ENCODE measurements at regions not wholly inside any gene's neighbourhood (a gene's known extent, or its start where the extent isn't known, plus 50 kb on each side); places are given as distances from the start of the nearest gene placed in this dataset.
"Not testable (repeated sequence)": the region's sequence is repeated elsewhere in the genome, so short reads cannot be mapped to it uniquely, and the experiment has no call there.

DNA sequence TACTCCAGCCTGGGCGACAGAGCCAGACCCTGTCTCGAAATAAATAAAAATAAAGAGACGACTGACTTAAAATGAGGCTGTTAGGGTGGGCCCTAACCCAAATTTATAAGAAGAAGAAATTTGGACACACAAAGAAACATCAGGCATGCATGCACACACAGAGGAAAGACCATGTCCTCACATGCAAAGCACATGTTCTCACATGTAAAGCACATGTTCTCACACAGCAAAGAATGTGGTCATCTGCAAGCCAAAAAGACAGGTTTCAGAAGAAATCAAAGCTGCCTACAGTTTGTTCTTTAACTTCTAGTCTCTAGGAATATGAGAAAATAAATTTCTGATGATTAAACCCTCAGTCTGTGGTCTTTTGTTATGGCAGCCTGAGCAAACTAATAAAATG is 132.3 kb upstream of the CRIM1 start:
- H3K36me3 ChIP-seq (ENCODE audit: control insufficient read depth in 1 of 2, insufficient read depth in 2 of 2, low read length in 2 of 2) = no peaks in the 10 kb centered on the region
- no peak overlapping the region for H3K27ac ChIP-seq (ENCODE audit: low read length)

DNA sequence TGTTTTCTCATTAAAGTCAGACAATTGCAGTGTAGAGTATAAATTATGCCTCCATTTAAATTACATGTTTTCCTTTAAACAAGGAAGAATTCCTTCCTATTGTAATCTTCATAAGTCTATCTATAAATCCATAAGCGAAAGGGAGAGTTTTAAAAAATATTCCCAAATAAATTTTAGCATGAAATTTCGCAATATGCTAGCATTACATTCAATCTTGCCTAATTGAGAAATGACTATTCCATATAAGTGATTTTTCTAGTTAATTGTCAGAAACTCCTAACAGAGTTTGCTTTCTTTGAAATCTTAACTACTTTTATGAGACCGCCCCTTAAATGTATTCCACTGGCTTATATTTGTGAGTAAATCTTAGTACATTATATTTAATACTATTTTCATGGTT is 133.1 kb upstream of the CRIM1 start:
- Histone ChIP-seq H3K27me3 (ENCODE audit: low read depth, low read length) (no peaks in the 10 kb centered on the region), H3K36me3 (ENCODE audit: control insufficient read depth in 1 of 2, insufficient read depth in 2 of 2, low read length in 2 of 2) (no peaks in the 10 kb centered on the region), H3K4me3 (ENCODE audit: low read depth in 1 of 2, low read length in 2 of 2) (no peak overlapping the region), H3K9me3 (ENCODE audit: control insufficient read depth in 1 of 2, low read length in 2 of 2) (no peaks in the 10 kb centered on the region), H3K4me1 (ENCODE audit: control insufficient read depth in 1 of 2, insufficient read depth in 2 of 2, low read length in 2 of 2) (no peaks in the 10 kb centered on the region), H3K27ac (ENCODE audit: low read length) (no peak overlapping the region)

More for the DNA sequence above, 132.3 kb upstream of the CRIM1 start:
- no peak overlapping the region for H3K4me3 ChIP-seq (ENCODE audit: low read depth in 1 of 2, low read length in 2 of 2)
- H3K9me3 ChIP-seq (ENCODE audit: control insufficient read depth in 1 of 2, low read length in 2 of 2) = no peaks in the 10 kb centered on the region
- no peaks in the 10 kb centered on the region for H3K4me1 ChIP-seq (ENCODE audit: control insufficient read depth in 1 of 2, insufficient read depth in 2 of 2, low read length in 2 of 2)
- H3K27me3 ChIP-seq (ENCODE audit: low read depth, low read length) = no peaks in the 10 kb centered on the region

- Histone ChIP-seq H3K27me3 (ENCODE audit: low read depth, low read length) (no peaks in the 10 kb centered on the region), H3K9me3 (ENCODE audit: control insufficient read depth in 1 of 2, low read length in 2 of 2) (peaks cover 0 to 2% of the 10 kb centered on the region in 2 donors), H3K4me1 (ENCODE audit: control insufficient read depth in 1 of 2, insufficient read depth in 2 of 2, low read length in 2 of 2) (no peaks in the 10 kb centered on the region), H3K36me3 (ENCODE audit: control insufficient read depth in 1 of 2, insufficient read depth in 2 of 2, low read length in 2 of 2) (no peaks in the 10 kb centered on the region), H3K27ac (ENCODE audit: low read length) (no peak overlapping the region), H3K4me3 (ENCODE audit: low read depth in 1 of 2, low read length in 2 of 2) (no peak overlapping the region)
Measured at GRCh38 chr2:36214691-36215090, 140.9 kb upstream of the CRIM1 start.

- peaks cover 0 to 6% of the 10 kb centered on the region in 2 donors for H3K9me3 ChIP-seq (ENCODE audit: control insufficient read depth in 1 of 2, low read length in 2 of 2)
Measured at GRCh38 chr2:36203366-36203765, 152.2 kb upstream of the CRIM1 start.

GRCh38 chr2:36197181-36197971 is 158.2 kb upstream of the CRIM1 start:
- no peaks in the 10 kb centered on the region for H3K36me3 ChIP-seq (ENCODE audit: control insufficient read depth in 1 of 2, insufficient read depth in 2 of 2, low read length in 2 of 2)
- H3K4me3 ChIP-seq (ENCODE audit: low read depth in 1 of 2, low read length in 2 of 2) = no peak overlapping the region
- H3K4me1 ChIP-seq (ENCODE audit: control insufficient read depth in 1 of 2, insufficient read depth in 2 of 2, low read length in 2 of 2) = no peaks in the 10 kb centered on the region
- H3K27ac ChIP-seq (ENCODE audit: low read length) = no peak overlapping the region
- H3K27me3 ChIP-seq (ENCODE audit: low read depth, low read length) = no peaks in the 10 kb centered on the region
- peaks cover 0 to 6% of the 10 kb centered on the region in 2 donors for H3K9me3 ChIP-seq (ENCODE audit: control insufficient read depth in 1 of 2, low read length in 2 of 2)

More at GRCh38 chr2:36203366-36203765, 152.2 kb upstream of the CRIM1 start:
- no peak overlapping the region for H3K27ac ChIP-seq (ENCODE audit: low read length)
- no peaks in the 10 kb centered on the region for H3K4me1 ChIP-seq (ENCODE audit: control insufficient read depth in 1 of 2, insufficient read depth in 2 of 2, low read length in 2 of 2)
- H3K4me3 ChIP-seq (ENCODE audit: low read depth in 1 of 2, low read length in 2 of 2) = no peak overlapping the region
- H3K36me3 ChIP-seq (ENCODE audit: control insufficient read depth in 1 of 2, insufficient read depth in 2 of 2, low read length in 2 of 2) = no peaks in the 10 kb centered on the region
- H3K27me3 ChIP-seq (ENCODE audit: low read depth, low read length) = no peaks in the 10 kb centered on the region

- no peak overlapping the region for H3K4me3 ChIP-seq (ENCODE audit: low read depth in 1 of 2, low read length in 2 of 2)
- H3K9me3 ChIP-seq (ENCODE audit: control insufficient read depth in 1 of 2, low read length in 2 of 2) = no peaks in the 10 kb centered on the region
- H3K27ac ChIP-seq (ENCODE audit: low read length) = no peak overlapping the region
- no peaks in the 10 kb centered on the region for H3K27me3 ChIP-seq (ENCODE audit: low read depth, low read length)
- H3K4me1 ChIP-seq (ENCODE audit: control insufficient read depth in 1 of 2, insufficient read depth in 2 of 2, low read length in 2 of 2) = no peaks in the 10 kb centered on the region
- no peaks in the 10 kb centered on the region for H3K36me3 ChIP-seq (ENCODE audit: control insufficient read depth in 1 of 2, insufficient read depth in 2 of 2, low read length in 2 of 2)
Measured at GRCh38 chr2:36193680-36194079, 161.9 kb upstream of the CRIM1 start.

DNA sequence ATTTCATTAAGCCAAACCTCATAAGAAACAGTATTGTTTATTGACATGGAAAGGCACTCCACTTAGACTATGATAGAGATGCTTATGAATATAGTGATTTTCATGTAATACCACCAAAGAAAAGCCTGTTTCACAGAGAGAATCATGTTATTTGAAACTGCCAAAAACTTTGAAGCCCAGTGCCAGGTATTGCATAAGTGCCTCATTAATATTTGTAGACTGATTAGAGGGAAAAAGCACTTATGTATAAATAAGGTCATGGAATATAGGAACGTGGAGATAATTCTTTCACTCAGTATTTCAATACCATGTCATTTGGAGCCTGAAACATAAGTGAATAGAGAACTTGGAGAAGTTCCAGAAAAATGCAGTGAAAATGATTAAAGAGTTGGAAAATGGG is 162.6 kb upstream of the CRIM1 start:
- no peaks in the 10 kb centered on the region for H3K27me3 ChIP-seq (ENCODE audit: low read depth, low read length)
- H3K4me3 ChIP-seq (ENCODE audit: low read depth in 1 of 2, low read length in 2 of 2) = no peak overlapping the region
- no peak overlapping the region for H3K27ac ChIP-seq (ENCODE audit: low read length)
- H3K4me1 ChIP-seq (ENCODE audit: control insufficient read depth in 1 of 2, insufficient read depth in 2 of 2, low read length in 2 of 2) = no peaks in the 10 kb centered on the region
- no peaks in the 10 kb centered on the region for H3K36me3 ChIP-seq (ENCODE audit: control insufficient read depth in 1 of 2, insufficient read depth in 2 of 2, low read length in 2 of 2)
- H3K9me3 ChIP-seq (ENCODE audit: control insufficient read depth in 1 of 2, low read length in 2 of 2) = no peaks in the 10 kb centered on the region

GRCh38 chr2:36190097-36190496 is 165.5 kb upstream of the CRIM1 start:
- H3K36me3 ChIP-seq (ENCODE audit: control insufficient read depth in 1 of 2, insufficient read depth in 2 of 2, low read length in 2 of 2) = no peaks in the 10 kb centered on the region
- H3K4me1 ChIP-seq (ENCODE audit: control insufficient read depth in 1 of 2, insufficient read depth in 2 of 2, low read length in 2 of 2) = no peaks in the 10 kb centered on the region
- no peak overlapping the region for H3K4me3 ChIP-seq (ENCODE audit: low read depth in 1 of 2, low read length in 2 of 2)
- no peaks in the 10 kb centered on the region for H3K9me3 ChIP-seq (ENCODE audit: control insufficient read depth in 1 of 2, low read length in 2 of 2)
- no peaks in the 10 kb centered on the region for H3K27me3 ChIP-seq (ENCODE audit: low read depth, low read length)
- H3K27ac ChIP-seq (ENCODE audit: low read length) = no peak overlapping the region

DNA sequence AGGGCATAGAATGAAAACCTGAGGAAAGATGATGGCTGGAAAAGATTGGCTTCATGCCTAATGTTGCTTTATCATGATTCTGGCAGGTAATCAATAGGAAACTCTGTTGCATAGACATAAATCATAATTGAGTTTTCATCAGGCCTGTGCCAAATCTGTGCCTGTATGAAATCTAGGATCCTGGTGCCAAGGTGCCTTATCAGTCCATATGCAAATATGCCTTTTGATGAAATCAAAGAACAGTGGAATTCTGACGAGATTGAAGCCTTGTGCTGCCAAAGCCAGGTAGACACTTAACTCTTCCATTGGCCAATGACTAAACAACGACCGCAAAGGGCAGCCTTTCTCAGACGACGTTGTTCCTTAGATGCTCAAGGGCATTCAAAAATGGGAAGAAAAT is 170.0 kb upstream of the CRIM1 start:
- no peaks in the 10 kb centered on the region for H3K27me3 ChIP-seq (ENCODE audit: low read depth, low read length)
- no peaks in the 10 kb centered on the region for H3K36me3 ChIP-seq (ENCODE audit: control insufficient read depth in 1 of 2, insufficient read depth in 2 of 2, low read length in 2 of 2)
- no peak overlapping the region for H3K4me3 ChIP-seq (ENCODE audit: low read depth in 1 of 2, low read length in 2 of 2)

GRCh38 chr2:36184848-36185247 is 170.7 kb upstream of the CRIM1 start:
- Histone ChIP-seq H3K4me3 (ENCODE audit: low read depth in 1 of 2, low read length in 2 of 2) (no peak overlapping the region), H3K9me3 (ENCODE audit: control insufficient read depth in 1 of 2, low read length in 2 of 2) (no peaks in the 10 kb centered on the region)

More for the DNA sequence above, 170.0 kb upstream of the CRIM1 start:
- no peaks in the 10 kb centered on the region for H3K4me1 ChIP-seq (ENCODE audit: control insufficient read depth in 1 of 2, insufficient read depth in 2 of 2, low read length in 2 of 2)
- no peak overlapping the region for H3K27ac ChIP-seq (ENCODE audit: low read length)
- H3K9me3 ChIP-seq (ENCODE audit: control insufficient read depth in 1 of 2, low read length in 2 of 2) = no peaks in the 10 kb centered on the region

DNA sequence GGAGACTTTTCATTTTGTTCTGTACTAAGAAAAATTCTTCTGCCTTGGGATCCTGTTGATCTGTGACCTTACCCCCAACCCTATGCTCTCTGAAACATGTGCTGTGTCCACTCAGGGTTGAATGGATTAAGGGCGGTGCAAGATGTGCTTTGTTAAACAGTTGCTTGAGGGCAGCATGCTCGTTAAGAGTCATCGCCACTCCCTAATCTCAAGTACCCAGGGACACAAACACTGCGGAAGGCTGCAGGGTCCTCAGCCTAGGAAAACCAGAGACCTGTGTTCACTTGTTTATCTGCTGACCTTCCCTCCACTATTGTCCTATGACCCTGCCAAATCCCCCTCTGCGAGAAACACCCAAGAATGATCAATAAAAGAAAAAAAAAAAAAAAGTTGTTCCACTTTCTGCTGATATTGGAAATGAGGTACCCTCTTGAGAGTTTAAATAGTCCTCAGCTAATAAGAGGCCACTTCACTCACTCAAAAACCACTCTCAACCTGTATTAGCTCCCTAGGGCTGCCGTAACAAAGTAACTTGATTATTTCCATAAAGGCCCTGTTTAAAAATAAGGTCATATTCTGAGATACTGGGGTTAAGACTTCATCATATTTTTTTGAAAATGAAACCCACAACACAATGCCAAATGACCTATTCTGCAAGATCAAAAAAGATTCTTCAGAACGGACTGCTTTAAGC is 174.6 kb upstream of the CRIM1 start:
- H3K9me3 ChIP-seq (ENCODE audit: control insufficient read depth in 1 of 2, low read length in 2 of 2); H3K4me3 ChIP-seq (ENCODE audit: low read depth in 1 of 2, low read length in 2 of 2); H3K27me3 ChIP-seq (ENCODE audit: low read depth, low read length); H3K27ac ChIP-seq (ENCODE audit: low read length); H3K4me1 ChIP-seq (ENCODE audit: control insufficient read depth in 1 of 2, insufficient read depth in 2 of 2, low read length in 2 of 2); H3K36me3 ChIP-seq (ENCODE audit: control insufficient read depth in 1 of 2, insufficient read depth in 2 of 2, low read length in 2 of 2): not testable (repeated sequence)

More at GRCh38 chr2:36184848-36185247, 170.7 kb upstream of the CRIM1 start:
- Histone ChIP-seq H3K36me3 (ENCODE audit: control insufficient read depth in 1 of 2, insufficient read depth in 2 of 2, low read length in 2 of 2) (no peaks in the 10 kb centered on the region), H3K4me1 (ENCODE audit: control insufficient read depth in 1 of 2, insufficient read depth in 2 of 2, low read length in 2 of 2) (no peaks in the 10 kb centered on the region), H3K27me3 (ENCODE audit: low read depth, low read length) (no peaks in the 10 kb centered on the region), H3K27ac (ENCODE audit: low read length) (no peak overlapping the region)
